ENCODE measurements at regions not wholly inside any gene's neighbourhood (a gene's known extent, or its start where the extent isn't known, plus 50 kb on each side); places are given as distances from the start of the nearest gene placed in this dataset.

DNA sequence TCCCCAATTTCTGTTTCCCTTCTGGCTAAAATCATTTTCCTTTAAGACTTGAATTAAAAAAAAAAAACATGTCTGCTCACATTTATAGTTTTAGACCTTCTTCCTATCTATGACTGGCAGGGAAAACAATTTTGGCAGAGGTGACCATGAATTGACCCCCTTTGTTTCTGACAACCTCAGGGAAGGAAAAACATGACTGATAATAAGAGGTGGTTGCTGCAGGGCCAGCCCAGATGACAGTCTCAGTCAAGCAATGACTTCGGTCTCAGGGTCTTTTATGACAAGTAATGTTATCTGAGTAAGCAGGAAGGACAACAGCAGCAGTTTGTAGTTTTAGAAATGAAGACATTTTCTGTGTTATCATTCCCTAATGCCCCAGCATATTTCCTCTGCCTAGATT lies 430.9 kb downstream of the LRIG3 start:
- TF ChIP-seq, protein P1, sequence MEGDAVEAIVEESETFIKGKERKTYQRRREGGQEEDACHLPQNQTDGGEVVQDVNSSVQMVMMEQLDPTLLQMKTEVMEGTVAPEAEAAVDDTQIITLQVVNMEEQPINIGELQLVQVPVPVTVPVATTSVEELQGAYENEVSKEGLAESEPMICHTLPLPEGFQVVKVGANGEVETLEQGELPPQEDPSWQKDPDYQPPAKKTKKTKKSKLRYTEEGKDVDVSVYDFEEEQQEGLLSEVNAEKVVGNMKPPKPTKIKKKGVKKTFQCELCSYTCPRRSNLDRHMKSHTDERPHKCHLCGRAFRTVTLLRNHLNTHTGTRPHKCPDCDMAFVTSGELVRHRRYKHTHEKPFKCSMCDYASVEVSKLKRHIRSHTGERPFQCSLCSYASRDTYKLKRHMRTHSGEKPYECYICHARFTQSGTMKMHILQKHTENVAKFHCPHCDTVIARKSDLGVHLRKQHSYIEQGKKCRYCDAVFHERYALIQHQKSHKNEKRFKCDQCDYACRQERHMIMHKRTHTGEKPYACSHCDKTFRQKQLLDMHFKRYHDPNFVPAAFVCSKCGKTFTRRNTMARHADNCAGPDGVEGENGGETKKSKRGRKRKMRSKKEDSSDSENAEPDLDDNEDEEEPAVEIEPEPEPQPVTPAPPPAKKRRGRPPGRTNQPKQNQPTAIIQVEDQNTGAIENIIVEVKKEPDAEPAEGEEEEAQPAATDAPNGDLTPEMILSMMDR (IDR thresholded peaks at IDR 0.05; ENCODE audit: insufficient read depth, low read length, poor library complexity, severe bottlenecking) = no peak
- no peak for TF ChIP-seq EZH2phosphoT487 (conservative IDR thresholded peaks at IDR 0.05; ENCODE audit: low read length)
